OCI-LY3 (cell line): ENCODE measurements at regions not wholly inside any gene's neighbourhood (a gene's known extent, or its start where the extent isn't known, plus 50 kb on each side); places are given as distances from the start of the nearest gene placed in this dataset.
"Not testable (repeated sequence)": the region's sequence is repeated elsewhere in the genome, so short reads cannot be mapped to it uniquely, and the experiment has no call there.

Source experiments
- EZH2phosphoT487 ChIP-seq: fragments of 200-600 bp; shearing (Covaris generic); IDR thresholded peaks from 2 replicates; pipeline ENCODE4 v1.6.1; 2018; ENCODE audit warnings: antibody characterized with exemption, mixed run types, low read depth
- TF ChIP-seq, protein P1 (sequence below): fragments of 200-600, 300-600 bp; sonication (generic); IDR thresholded peaks from 2 replicates; pipeline ENCODE4 v1.5.1; 2014; ENCODE audit warnings: antibody characterized with exemption, low read length, low read depth

DNA sequence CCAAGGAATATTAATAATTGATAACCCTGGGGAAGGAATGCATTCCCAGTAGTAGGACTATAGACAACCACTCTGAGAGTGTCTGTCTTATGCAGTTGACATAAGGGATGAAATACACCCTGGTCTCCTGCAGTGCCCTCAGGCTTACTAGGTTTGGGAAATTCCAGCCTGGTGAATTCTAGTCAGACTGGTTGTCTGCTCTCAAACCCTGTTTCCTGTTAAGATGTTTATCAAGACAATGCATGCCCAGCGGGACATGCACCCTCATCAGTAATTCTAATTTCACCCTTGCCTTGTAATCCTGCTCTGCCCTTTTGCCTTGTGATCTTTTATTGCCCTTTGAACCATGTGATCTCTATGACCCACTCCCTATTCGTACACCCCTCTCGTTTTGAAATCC, 886.0 kb upstream of the MDGA2 start:
- TF ChIP-seq, protein P1, sequence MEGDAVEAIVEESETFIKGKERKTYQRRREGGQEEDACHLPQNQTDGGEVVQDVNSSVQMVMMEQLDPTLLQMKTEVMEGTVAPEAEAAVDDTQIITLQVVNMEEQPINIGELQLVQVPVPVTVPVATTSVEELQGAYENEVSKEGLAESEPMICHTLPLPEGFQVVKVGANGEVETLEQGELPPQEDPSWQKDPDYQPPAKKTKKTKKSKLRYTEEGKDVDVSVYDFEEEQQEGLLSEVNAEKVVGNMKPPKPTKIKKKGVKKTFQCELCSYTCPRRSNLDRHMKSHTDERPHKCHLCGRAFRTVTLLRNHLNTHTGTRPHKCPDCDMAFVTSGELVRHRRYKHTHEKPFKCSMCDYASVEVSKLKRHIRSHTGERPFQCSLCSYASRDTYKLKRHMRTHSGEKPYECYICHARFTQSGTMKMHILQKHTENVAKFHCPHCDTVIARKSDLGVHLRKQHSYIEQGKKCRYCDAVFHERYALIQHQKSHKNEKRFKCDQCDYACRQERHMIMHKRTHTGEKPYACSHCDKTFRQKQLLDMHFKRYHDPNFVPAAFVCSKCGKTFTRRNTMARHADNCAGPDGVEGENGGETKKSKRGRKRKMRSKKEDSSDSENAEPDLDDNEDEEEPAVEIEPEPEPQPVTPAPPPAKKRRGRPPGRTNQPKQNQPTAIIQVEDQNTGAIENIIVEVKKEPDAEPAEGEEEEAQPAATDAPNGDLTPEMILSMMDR = not testable (repeated sequence)
- not testable (repeated sequence) for TF ChIP-seq EZH2phosphoT487
